ENCODE measurements at regions not wholly inside any gene's neighbourhood (a gene's known extent, or its start where the extent isn't known, plus 50 kb on each side); places are given as distances from the start of the nearest gene placed in this dataset.
"Not testable (repeated sequence)": the region's sequence is repeated elsewhere in the genome, so short reads cannot be mapped to it uniquely, and the experiment has no call there.

DNA sequence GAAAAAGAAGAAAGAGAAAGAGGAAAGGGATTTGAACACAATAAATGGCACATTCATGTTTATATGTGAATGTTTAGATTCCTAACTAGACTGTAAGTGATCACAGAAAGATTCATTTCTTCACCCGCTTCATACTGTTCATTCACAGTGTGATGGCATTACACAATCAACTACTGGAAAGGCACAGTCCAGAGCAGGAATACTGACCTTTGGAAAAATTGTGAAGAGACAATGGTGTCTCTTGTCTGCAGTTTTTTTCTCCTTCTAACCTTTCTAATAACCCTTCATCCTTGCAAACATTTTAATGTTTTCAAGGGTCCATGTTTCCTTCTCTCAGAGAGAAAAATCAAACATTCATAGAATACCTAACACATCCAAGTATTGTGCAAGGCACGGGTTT lies 180.9 kb upstream of the SOX14 start:
- no peaks in the 10 kb centered on the region for H4K20me1 ChIP-seq (ENCODE audit: low read depth, low read length)
- TF ChIP-seq, protein P1, sequence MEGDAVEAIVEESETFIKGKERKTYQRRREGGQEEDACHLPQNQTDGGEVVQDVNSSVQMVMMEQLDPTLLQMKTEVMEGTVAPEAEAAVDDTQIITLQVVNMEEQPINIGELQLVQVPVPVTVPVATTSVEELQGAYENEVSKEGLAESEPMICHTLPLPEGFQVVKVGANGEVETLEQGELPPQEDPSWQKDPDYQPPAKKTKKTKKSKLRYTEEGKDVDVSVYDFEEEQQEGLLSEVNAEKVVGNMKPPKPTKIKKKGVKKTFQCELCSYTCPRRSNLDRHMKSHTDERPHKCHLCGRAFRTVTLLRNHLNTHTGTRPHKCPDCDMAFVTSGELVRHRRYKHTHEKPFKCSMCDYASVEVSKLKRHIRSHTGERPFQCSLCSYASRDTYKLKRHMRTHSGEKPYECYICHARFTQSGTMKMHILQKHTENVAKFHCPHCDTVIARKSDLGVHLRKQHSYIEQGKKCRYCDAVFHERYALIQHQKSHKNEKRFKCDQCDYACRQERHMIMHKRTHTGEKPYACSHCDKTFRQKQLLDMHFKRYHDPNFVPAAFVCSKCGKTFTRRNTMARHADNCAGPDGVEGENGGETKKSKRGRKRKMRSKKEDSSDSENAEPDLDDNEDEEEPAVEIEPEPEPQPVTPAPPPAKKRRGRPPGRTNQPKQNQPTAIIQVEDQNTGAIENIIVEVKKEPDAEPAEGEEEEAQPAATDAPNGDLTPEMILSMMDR (IDR thresholded peaks at IDR 0.05; ENCODE audit: insufficient read depth, low read length, poor library complexity, severe bottlenecking), result no peak
- TF ChIP-seq EZH2phosphoT487 (conservative IDR thresholded peaks at IDR 0.05; ENCODE audit: low read length), result no peak
- no peak overlapping the region for H3K4me3 ChIP-seq (ENCODE audit: insufficient read depth, low read length, poor library complexity, severe bottlenecking)
- H3K27ac ChIP-seq (ENCODE audit: low read depth, low read length), result no peak overlapping the region
- no peaks in the 10 kb centered on the region for H3K27me3 ChIP-seq (ENCODE audit: low read length)
- no peak overlapping the region for H2AFZ ChIP-seq (ENCODE audit: low read depth, low read length, severe bottlenecking)
- no peaks in the 10 kb centered on the region for H3K9me2 ChIP-seq (replicated peaks; ENCODE audit: insufficient read depth, low read length)
- H3K9ac ChIP-seq (ENCODE audit: low read length), result no peak overlapping the region
- no peaks in the 10 kb centered on the region for H3F3A ChIP-seq (ENCODE audit: insufficient read depth)
- no peaks in the 10 kb centered on the region for H3K79me2 ChIP-seq (ENCODE audit: insufficient read depth, low read length)
- no peaks in the 10 kb centered on the region for H3K36me3 ChIP-seq (ENCODE audit: low read length)
- no peak overlapping the region for H3K4me2 ChIP-seq (ENCODE audit: low read depth, low read length, poor library complexity, severe bottlenecking)
- H3K9me3 ChIP-seq (ENCODE audit: insufficient read depth, low read length), result no peaks in the 10 kb centered on the region

DNA sequence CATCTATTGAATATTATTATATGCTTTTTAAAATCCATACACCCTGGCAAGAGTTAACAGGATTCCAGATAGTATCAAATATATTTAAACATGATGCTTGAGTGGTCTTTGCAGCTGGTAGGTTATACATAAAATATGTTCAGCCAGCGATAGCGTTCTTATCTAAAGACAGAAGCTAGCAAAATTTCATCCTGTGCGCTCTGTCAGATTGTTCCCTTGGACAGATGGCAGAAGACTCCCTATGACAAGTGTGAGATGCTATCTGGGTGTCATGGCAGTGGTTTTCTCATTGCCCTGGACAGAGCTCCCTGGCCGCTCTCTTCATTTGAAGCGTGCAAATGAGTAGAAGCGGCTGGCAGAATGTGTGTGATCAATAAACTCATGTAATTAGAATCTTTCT lies 175.2 kb upstream of the SOX14 start:
- TF ChIP-seq, protein P1 (IDR thresholded peaks at IDR 0.05; ENCODE audit: insufficient read depth, low read length, poor library complexity, severe bottlenecking), result no peak

DNA sequence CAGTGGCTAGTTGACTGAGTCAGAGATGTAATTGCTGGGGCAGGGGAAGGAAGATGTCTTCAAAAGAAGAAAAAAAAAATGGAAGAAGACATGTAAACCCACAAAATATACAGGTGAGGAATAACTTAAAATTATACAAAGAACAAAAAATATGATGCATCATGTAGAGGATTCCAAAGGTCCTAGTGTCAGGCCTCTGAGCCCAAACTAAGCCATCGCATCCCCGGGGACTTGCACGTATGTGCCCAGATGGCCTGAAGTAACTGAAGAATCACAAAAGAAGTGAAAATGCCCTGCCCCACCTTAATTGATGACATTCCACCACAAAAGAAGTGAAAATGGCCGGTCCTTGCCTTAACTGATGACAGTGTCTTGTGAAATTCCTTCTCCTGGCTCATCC lies 168.7 kb upstream of the SOX14 start:
- not testable (repeated sequence) for H4K20me1 ChIP-seq (ENCODE audit: low read depth, low read length); H3K4me3 ChIP-seq (ENCODE audit: insufficient read depth, low read length, poor library complexity, severe bottlenecking); H3K27ac ChIP-seq (ENCODE audit: low read depth, low read length); H3K79me2 ChIP-seq (ENCODE audit: insufficient read depth, low read length); H2AFZ ChIP-seq (ENCODE audit: low read depth, low read length, severe bottlenecking); H3F3A ChIP-seq (ENCODE audit: insufficient read depth); H3K27me3 ChIP-seq (ENCODE audit: low read length); H3K4me2 ChIP-seq (ENCODE audit: low read depth, low read length, poor library complexity, severe bottlenecking); H3K36me3 ChIP-seq (ENCODE audit: low read length); H3K9ac ChIP-seq (ENCODE audit: low read length); H3K9me3 ChIP-seq (ENCODE audit: insufficient read depth, low read length); H3K9me2 ChIP-seq (replicated peaks; ENCODE audit: insufficient read depth, low read length)

More for the DNA sequence above, 175.2 kb upstream of the SOX14 start:
- no peak overlapping the region for H2AFZ ChIP-seq (ENCODE audit: low read depth, low read length, severe bottlenecking)
- no peaks in the 10 kb centered on the region for H3K36me3 ChIP-seq (ENCODE audit: low read length)
- no peaks in the 10 kb centered on the region for H3K79me2 ChIP-seq (ENCODE audit: insufficient read depth, low read length)
- no peak overlapping the region for H3K4me2 ChIP-seq (ENCODE audit: low read depth, low read length, poor library complexity, severe bottlenecking)
- H3K9me3 ChIP-seq (ENCODE audit: insufficient read depth, low read length), result no peaks in the 10 kb centered on the region
- H3K27me3 ChIP-seq (ENCODE audit: low read length), result no peaks in the 10 kb centered on the region
- no peaks in the 10 kb centered on the region for H4K20me1 ChIP-seq (ENCODE audit: low read depth, low read length)
- no peaks in the 10 kb centered on the region for H3K9me2 ChIP-seq (replicated peaks; ENCODE audit: insufficient read depth, low read length)
- no peak overlapping the region for H3K4me3 ChIP-seq (ENCODE audit: insufficient read depth, low read length, poor library complexity, severe bottlenecking)
- H3K27ac ChIP-seq (ENCODE audit: low read depth, low read length), result no peak overlapping the region
- H3K9ac ChIP-seq (ENCODE audit: low read length), result no peak overlapping the region
- no peaks in the 10 kb centered on the region for H3F3A ChIP-seq (ENCODE audit: insufficient read depth)

DNA sequence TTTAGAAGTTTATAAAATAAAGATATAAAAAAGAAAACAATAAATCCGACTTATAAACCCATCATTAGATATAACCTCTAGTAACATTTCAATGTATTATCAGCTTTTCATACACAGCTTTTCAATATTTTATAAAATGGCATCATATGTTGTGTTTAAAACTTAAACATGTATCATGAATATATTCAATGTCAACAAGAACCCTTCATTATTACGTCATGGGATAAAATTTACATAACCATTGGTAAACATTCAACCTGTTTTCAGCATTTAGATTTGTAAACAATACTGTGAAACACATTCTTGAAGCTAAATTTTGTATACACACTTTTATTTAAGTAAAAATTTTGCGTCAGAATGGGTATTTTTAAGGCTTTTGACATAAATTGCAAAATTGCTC lies 153.4 kb upstream of the SOX14 start:
- no peak overlapping the region for H3K27ac ChIP-seq (ENCODE audit: low read depth, low read length)
- no peaks in the 10 kb centered on the region for H3K9me2 ChIP-seq (replicated peaks; ENCODE audit: insufficient read depth, low read length)
- no peaks in the 10 kb centered on the region for H3K9me3 ChIP-seq (ENCODE audit: insufficient read depth, low read length)
- H3K79me2 ChIP-seq (ENCODE audit: insufficient read depth, low read length), result no peaks in the 10 kb centered on the region
- H4K20me1 ChIP-seq (ENCODE audit: low read depth, low read length), result no peaks in the 10 kb centered on the region
- TF ChIP-seq EZH2phosphoT487 (conservative IDR thresholded peaks at IDR 0.05; ENCODE audit: low read length), result no peak
- TF ChIP-seq, protein P1 (IDR thresholded peaks at IDR 0.05; ENCODE audit: insufficient read depth, low read length, poor library complexity, severe bottlenecking), result no peak
- no peaks in the 10 kb centered on the region for H3K27me3 ChIP-seq (ENCODE audit: low read length)
- H2AFZ ChIP-seq (ENCODE audit: low read depth, low read length, severe bottlenecking), result no peak overlapping the region
- H3K4me3 ChIP-seq (ENCODE audit: insufficient read depth, low read length, poor library complexity, severe bottlenecking), result no peak overlapping the region
- H3K9ac ChIP-seq (ENCODE audit: low read length), result no peak overlapping the region
- H3K36me3 ChIP-seq (ENCODE audit: low read length), result no peaks in the 10 kb centered on the region
- H3K4me2 ChIP-seq (ENCODE audit: low read depth, low read length, poor library complexity, severe bottlenecking), result no peak overlapping the region
- H3F3A ChIP-seq (ENCODE audit: insufficient read depth), result no peaks in the 10 kb centered on the region

Measured in SU-DHL-6 (cell line).